ENCODE measurements at regions not wholly inside any gene's neighbourhood (a gene's known extent, or its start where the extent isn't known, plus 50 kb on each side); places are given as distances from the start of the nearest gene placed in this dataset.

GRCh38 chr12:125330645-125331341, 265.6 kb downstream of the AACS start:
- no peak for DNase-seq (ENCODE audit: low read depth, low spot score)
- BruUV-seq (replicated peaks) = no TSS peak
- H3K27ac ChIP-seq (ENCODE audit: control insufficient read depth, insufficient read depth) = no peak overlapping the region
- no peaks in the 10 kb centered on the region for H3K36me3 ChIP-seq (ENCODE audit: control insufficient read depth in 2 of 2, insufficient read depth in 2 of 2, low read length in 1 of 2)
- peak; percentile 99 for ATAC-seq
- ChIA-PET SMC1A (ENCODE audit: uncharacterized antibody, unreplicated experiment) (interaction anchor here (1.2 to 4.6 kb wide), 3 partner anchors 74 to 192 kb away, joined by 3 to 41 read pairs (median 3); no protein-coding TSS in a partner anchor), POLR2A (interaction anchor here (0.6 kb wide), 1 partner anchor 654 kb away, joined by 3 read pairs; no protein-coding TSS in a partner anchor), CTCF (interaction anchor here (0.6 to 5.5 kb wide), 15 partner anchors 9 to 1544 kb away, joined by 3 to 85 read pairs (median 4); no protein-coding TSS in a partner anchor), RAD21 (ENCODE audit: unreplicated experiment) (interaction anchor here (0.8 to 4.6 kb wide), 4 partner anchors 69 to 201 kb away, joined by 3 to 29 read pairs (median 4); no protein-coding TSS in a partner anchor)
- in situ Hi-C loops (cut with MboI) = no loop called here
- no peaks in the 10 kb centered on the region for H3K9me3 ChIP-seq (replicated peaks; ENCODE audit: control insufficient read depth, insufficient read depth, low read length)
- H3K4me1 ChIP-seq (ENCODE audit: control insufficient read depth, insufficient read depth, low read length) = no peaks in the 10 kb centered on the region
- 7% methylated on average over 21 of the region's 30 CpGs for WGBS (ENCODE audit: insufficient coverage, insufficient replicate concordance, low lambda C conversion rate, missing lambda C conversion rate)
- H3K27me3 ChIP-seq (replicated peaks in 1 of 2; ENCODE audit: control insufficient read depth in 2 of 2, insufficient read depth in 2 of 2, low read length in 1 of 2) = no peaks in the 10 kb centered on the region; a peak in 2 of 4 replicates
- H3K4me3 ChIP-seq = no peak overlapping the region
- peak overlapping the region; percentile 30; the same call in 1 of the 2 replicates for H2AFZ ChIP-seq (ENCODE audit: control insufficient read depth, low read depth, low read length)
- no peaks in the 10 kb centered on the region for H4K20me1 ChIP-seq (ENCODE audit: control insufficient read depth, insufficient read depth)
- no peaks in the 10 kb centered on the region for H3K79me2 ChIP-seq (ENCODE audit: control insufficient read depth, insufficient read depth, low read length)
- FAIRE-seq = no peak
- H3K9ac ChIP-seq (ENCODE audit: control insufficient read depth, insufficient read depth, low read length) = no peak overlapping the region
- intact Hi-C loops (cut with micrococcal nuclease; ENCODE audit: unreplicated experiment) = loop anchor here (1.0 to 5.0 kb wide), 3 partner anchors 73 to 447 kb away; no protein-coding TSS in a partner anchor
- H3K4me2 ChIP-seq (ENCODE audit: control insufficient read depth, insufficient read depth) = no peak overlapping the region; the same call in 1 of the 2 replicates
- no peak for TF ChIP-seq REST (IDR thresholded peaks at IDR 0.05; ENCODE audit: low read depth, low read length)
- no peak for TF ChIP-seq NFYB (IDR thresholded peaks at IDR 0.05; ENCODE audit: insufficient read depth, low read depth, low read length)
- no peak for TF ChIP-seq CBX3 (IDR thresholded peaks at IDR 0.05; ENCODE audit: borderline replicate concordance, low read depth)
- TF ChIP-seq WRNIP1 (IDR thresholded peaks at IDR 0.05; ENCODE audit: borderline replicate concordance, low read depth, low read length) = no peak
- no peak for TF ChIP-seq ZNF274 (IDR thresholded peaks at IDR 0.05; ENCODE audit: insufficient read depth, insufficient read length)
- no peak for TF ChIP-seq PML (IDR thresholded peaks at IDR 0.05; ENCODE audit: low read length)
- no peak for TF ChIP-seq ZNF592 (IDR thresholded peaks at IDR 0.05)
- peak in 1 of 2 experiments; percentile 82; a peak in 2 of 3 replicates for TF ChIP-seq EGR1 (IDR thresholded peaks at IDR 0.05; ENCODE audit: borderline replicate concordance in 1 of 2, low read depth in 2 of 2, low read length in 2 of 2)
- TF ChIP-seq RELA (IDR thresholded peaks at IDR 0.05; ENCODE audit: borderline replicate concordance, partially characterized antibody) = no peak
- no peak; the same call in 1 of the 2 replicates for TF ChIP-seq IKZF1 (conservative IDR thresholded peaks at IDR 0.05)
- peak in 1 of 2 experiments; percentile 22; a peak in 1 of 4 replicates for TF ChIP-seq BHLHE40 (IDR thresholded peaks at IDR 0.05; ENCODE audit: borderline replicate concordance in 1 of 2, low read depth in 2 of 2, low read length in 1 of 2)
- no peak for TF ChIP-seq ZSCAN29 (IDR thresholded peaks at IDR 0.05)
- peak; percentile 85 for TF ChIP-seq RAD21 (IDR thresholded peaks at IDR 0.05; ENCODE audit: insufficient read depth, low read depth, low read length)
